ENCODE measurements at regions not wholly inside any gene's neighbourhood (a gene's known extent, or its start where the extent isn't known, plus 50 kb on each side); places are given as distances from the start of the nearest gene placed in this dataset.

DNA sequence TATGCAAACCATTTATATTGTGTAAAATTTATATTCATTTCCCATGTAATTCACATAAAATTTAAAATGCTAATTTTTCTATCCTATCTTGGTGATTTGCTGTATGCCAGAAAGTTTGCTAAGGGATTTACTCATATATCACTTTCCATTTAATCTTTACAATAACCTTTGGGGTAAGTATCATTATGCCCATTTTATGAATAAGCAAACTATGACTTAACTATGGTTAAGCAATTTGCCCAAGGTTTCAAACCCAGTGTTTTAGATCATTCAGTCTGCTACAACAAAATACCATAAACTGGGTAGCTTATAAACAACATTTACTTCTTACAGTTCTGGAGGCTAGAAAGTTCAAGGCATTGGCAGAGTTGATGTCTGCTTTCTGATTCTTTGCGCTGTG, 246.4 kb upstream of the TMEM161B start:
- TF ChIP-seq, protein P1, sequence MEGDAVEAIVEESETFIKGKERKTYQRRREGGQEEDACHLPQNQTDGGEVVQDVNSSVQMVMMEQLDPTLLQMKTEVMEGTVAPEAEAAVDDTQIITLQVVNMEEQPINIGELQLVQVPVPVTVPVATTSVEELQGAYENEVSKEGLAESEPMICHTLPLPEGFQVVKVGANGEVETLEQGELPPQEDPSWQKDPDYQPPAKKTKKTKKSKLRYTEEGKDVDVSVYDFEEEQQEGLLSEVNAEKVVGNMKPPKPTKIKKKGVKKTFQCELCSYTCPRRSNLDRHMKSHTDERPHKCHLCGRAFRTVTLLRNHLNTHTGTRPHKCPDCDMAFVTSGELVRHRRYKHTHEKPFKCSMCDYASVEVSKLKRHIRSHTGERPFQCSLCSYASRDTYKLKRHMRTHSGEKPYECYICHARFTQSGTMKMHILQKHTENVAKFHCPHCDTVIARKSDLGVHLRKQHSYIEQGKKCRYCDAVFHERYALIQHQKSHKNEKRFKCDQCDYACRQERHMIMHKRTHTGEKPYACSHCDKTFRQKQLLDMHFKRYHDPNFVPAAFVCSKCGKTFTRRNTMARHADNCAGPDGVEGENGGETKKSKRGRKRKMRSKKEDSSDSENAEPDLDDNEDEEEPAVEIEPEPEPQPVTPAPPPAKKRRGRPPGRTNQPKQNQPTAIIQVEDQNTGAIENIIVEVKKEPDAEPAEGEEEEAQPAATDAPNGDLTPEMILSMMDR (IDR thresholded peaks at IDR 0.05), result no peak
- TF ChIP-seq POLR2A (IDR thresholded peaks at IDR 0.05), result no peak
